Stimulated activated CD4-positive, alpha-beta T cell treated with anti-CD3 and anti-CD28 coated beads, Interleukin-4, amount 100 ng/mL, for 48 hours (primary cell): ENCODE measurements at regions not wholly inside any gene's neighbourhood (a gene's known extent, or its start where the extent isn't known, plus 50 kb on each side); places are given as distances from the start of the nearest gene placed in this dataset.

Experiments
- DNase-seq, 2 donors: peaks; one replicate each; pipeline ENCODE4 v3.0.0-alpha.2; 2020; ENCODE audit warnings: low read depth in 2 of 2

DNA sequence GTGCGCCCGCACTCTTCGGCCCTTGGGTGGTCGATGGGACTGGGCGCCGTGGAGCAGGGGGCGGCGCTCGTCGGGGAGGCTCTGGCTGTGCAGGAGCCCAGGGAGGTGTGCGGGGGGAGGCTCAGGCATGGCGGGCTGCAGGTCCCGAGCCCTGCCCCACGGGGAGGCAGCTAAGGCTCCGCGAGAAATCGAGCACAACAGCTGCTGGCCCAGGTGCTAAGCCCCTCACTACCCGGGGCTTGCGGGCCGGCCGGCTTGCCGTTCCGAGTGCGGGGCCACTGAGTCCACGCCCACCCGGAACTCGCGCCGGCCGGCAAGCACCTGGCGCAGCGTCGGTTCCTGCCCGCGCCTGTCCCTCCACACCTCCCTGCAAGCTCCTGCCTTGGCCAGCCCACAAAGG lies 462.3 kb upstream of the JARID2 start:
- no peak for DNase-seq

DNA sequence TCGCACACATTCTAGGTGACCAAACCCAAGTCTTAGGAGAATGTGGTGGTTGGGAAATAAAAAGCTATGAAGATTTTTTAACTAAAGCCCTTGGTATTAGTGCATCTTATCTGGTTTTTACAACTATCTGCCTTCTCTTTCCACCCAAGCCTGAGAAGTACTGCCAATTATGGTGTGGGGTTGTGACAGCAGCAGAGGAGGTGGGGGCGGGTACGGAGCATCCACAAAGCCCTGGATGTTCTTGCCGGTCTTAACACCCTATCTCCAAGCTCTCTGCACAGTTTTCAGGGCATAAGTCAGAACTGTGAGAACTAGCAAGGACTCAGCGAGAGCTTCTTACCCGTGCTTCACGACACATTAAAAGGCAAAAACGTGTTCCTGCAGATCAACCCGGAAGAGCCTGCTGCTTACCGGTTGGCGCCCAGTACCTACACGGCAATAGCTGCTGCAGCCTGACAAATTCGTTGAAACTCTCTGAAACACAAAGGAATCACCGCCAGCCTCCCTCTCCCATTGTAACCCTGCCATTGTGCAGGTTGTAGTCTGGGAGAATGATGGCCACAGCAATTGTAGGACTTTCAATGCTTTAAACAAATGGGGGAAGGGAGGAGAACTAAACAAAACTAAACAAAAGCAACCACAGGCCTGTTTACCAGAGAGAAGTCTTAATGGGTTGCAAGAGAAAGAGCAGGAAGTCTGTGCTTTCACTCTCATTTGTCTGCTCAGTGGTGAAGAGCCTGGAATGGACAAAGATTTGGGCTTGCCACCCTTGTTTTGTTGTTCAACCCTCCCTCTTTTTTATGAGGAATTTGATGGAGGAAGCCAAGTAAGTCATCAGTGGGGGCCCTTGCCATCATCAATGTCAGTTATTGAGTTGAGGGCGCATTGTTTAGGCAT lies 461.0 kb upstream of the JARID2 start:
- no peak for DNase-seq

DNA sequence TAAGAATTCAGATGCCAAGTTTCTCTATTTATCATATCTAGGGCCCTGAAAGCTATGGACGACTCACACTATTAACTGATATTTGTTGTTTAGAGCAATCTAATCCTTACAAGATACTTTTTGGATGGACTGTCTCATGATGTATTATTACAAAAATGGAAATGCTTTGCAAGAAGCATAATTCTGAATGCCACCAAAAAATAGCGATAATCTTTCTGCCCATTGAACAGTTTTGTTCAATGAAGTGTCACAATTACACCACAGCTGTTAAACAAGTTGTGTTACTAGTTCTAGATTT lies 460.4 kb upstream of the JARID2 start:
- no peak for DNase-seq

DNA sequence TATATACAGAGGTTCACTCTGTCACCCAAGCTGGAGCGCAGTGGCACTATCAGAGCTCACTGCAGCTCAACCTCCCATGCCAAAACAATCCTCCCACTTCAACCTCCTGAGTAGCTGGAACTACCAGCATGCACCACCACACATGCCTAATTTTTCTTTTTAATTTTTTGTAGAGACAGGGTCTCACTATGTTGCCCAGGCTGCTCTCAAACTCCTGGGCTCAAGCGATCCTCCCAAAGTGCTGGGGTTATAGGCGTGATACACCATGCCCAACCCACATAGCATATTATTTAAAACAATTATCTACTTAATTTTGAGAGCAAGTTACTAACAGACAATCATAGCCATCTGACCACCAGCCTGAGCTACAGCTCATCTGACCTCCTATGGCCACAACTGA lies 459.9 kb upstream of the JARID2 start:
- DNase-seq = no peak

DNA sequence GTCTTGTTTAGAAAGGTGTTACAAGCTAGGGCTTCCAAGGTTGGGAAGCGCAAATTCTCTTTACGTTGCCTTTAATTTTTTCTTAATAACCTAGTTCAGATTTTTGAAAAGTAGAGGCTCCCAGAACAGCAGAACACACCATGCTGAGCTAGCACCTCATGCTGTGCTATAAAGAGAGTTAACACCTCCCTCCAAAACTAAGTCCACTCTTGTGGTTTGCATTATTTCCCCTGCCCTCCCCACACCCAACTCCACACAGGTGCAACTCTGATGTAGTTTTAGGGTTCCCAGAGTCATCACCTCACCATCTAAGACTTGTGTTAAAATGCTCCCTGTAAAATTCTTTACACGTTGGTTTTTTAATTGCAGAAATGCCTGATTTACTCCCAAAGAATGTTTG lies 459.4 kb upstream of the JARID2 start:
- DNase-seq = no peak

DNA sequence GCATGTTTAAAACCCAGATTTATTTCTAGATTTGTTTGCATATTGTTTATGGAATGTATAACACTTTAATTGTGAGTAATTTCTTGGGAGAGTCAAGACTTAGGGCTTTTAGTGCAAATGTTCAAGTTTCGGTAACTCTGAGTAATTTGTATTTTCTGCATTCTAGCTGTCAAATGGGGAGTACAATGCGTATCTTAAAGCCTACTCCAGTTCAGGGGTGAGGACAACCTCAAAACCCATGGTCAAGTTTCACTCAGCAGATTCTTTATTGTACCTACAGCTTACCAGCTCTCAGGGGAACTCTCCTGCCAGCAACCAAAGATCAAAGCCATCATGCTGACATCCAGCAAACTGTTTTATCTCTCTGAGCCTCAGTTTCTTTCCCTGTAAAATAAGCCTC lies 458.6 kb upstream of the JARID2 start:
- DNase-seq = no peak

DNA sequence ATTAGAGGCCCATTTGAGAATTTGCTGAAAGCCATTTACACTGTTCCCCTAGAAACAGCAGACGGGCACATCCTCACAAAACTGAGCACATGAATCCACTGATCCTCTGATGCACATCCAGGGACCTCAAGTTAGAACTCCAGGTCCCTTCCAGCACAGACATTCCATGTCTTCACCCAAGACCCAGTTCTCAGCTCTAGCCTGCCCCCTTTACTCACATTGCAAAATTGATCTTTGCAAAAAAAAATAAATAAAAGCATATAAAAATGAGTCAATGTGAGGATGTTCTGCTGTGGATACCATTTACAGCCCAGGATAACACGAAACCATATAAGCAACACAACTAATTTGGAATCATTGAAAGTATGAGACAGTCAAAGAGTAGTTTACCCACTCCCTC lies 458.2 kb upstream of the JARID2 start:
- DNase-seq = no peak

DNA sequence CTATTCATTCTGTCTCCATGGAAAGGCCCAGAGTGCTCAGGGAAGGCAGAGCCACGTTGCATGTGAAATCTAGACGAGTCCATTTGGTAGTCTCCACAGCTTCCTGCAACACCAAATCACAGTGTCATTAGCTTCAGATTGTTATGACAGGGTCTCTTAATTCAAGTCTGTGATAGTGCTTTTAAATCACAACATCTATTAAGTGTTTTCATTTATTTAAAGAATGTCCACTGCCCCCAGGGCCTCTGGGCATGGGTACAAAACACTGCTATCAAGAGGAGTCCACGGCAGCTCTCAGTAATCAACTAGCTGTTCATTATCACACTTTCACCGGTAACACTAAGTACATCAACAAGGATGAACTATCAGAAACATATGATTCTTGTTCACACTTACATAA lies 455.9 kb upstream of the JARID2 start:
- no peak for DNase-seq

DNA sequence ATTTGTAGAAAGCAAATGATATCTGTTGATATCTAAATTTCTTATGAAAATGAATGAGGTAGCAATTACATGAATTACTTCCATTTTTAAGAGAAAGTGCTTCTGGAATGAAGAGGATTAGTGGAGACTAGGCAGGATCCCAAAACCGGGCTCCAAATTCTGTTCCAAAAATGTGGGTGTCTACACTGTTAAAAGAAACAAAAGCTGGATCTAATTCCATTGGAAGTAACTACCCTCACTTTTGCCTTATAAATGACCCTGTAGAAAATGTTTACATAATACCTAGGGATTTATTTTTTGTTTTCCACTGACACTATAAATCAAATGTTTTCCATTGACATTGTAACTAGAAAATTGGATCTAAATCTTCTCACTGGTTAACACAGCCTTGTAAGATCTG lies 454.9 kb upstream of the JARID2 start:
- no peak for DNase-seq

DNA sequence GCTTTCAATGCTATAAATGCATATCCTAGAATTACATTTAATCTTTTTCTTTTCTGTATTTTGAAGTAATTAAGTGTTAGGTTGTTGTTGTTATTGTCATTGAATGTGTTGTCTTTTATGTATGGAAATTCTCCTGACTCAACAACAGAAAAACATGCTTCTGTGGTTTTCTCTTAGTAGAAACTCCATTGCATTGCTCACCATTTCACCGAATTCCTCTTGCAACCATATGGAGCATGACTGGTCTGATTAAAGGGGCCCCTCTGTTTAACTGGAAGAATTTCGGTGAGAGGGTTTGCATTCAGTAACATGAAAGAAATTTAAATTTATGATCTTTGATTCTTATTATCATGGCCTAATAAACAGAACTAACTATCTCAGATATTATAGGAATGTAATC lies 454.3 kb upstream of the JARID2 start:
- DNase-seq = no peak

DNA sequence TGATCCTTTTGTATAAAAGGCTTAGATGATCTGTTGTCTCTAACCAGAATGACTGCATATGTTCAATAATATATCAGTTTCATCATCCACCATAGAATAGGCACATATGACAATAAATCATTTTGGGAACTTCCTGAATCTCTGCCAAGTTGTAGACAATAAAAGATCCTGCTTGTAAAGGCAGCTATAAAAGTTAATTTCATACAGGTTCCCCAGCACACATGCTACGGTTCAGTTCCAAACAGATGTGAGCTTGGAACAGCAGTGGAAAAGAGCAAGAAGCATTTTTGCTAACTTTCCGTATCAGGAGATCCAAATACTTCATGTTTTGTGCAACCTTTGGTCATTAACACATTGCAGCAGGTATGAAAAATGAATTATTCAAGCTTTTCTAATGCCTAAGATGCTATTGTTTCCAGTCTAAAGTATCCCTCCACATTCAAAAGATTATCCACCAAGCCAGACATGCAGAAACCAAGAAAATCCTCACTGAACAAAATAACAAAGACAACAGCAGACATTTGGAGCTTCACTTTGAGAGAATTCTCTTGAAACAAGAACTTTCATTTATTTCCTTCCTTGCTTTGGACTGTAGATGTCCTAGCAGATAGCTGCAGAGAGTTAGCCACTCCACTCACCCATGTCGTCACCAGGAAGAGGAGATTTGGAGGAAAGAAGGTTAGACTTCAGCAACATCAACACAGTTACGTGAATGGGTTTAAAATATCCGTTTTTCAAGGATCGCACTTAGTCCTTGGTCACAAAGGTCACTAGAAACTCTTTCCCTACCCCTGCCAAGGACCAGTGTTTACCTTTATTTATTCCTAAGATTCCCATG lies 453.5 kb upstream of the JARID2 start:
- DNase-seq = no peak

DNA sequence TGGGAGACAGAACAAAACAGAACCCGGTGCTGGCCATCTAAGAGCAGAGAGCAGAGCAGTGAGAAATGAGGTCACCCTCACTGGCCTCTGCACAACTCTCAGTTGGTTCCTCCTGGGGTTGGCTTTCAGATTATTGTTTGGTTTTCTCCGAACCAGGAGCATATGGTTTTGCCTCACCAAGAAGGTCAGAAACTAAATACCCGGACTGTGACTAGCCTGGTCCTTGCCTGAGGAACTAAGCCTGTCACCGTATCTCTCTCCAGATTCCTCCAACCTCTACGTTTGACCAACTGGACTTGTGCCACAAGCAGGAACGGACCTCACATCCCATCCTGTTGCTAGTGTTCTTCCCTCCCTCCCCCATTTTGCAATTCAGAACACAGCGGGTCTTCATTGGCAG lies 450.4 kb upstream of the JARID2 start:
- no peak for DNase-seq

DNA sequence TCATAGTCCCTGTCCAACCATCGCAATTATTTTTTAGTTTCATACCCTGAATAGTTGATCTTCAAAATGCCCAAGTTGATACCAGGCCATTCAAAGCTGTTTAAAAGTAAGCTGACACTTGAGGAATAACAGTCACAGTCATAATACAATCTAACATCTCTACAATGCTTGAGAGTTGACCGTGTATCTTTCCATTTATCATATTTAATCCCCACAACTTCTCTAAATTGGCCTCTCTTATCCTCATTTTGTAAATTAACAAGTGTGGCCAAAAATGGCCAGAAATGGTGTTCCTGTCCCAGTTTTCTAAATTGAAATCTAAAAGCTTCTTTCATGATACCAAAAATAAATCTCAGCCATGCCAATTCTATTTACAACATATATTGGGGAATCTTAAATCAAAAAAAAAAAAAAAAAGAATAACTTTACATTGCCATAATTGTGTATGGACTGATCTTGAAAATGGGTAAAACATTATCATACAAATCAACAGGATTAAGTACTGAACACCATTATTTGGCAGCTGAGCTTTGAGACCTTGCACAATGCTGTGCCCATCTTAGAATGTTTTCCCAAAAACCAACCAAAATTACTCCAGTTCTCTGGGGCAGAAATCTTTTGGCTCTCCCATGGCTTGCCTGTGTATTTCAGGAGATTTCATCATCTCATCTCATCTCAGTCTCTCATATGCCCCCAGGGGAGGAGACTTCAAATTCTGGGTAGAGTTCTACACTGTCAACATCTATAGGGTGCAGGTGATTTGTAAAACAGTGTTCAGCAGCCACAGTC lies 448.7 kb upstream of the JARID2 start:
- DNase-seq = no peak

DNA sequence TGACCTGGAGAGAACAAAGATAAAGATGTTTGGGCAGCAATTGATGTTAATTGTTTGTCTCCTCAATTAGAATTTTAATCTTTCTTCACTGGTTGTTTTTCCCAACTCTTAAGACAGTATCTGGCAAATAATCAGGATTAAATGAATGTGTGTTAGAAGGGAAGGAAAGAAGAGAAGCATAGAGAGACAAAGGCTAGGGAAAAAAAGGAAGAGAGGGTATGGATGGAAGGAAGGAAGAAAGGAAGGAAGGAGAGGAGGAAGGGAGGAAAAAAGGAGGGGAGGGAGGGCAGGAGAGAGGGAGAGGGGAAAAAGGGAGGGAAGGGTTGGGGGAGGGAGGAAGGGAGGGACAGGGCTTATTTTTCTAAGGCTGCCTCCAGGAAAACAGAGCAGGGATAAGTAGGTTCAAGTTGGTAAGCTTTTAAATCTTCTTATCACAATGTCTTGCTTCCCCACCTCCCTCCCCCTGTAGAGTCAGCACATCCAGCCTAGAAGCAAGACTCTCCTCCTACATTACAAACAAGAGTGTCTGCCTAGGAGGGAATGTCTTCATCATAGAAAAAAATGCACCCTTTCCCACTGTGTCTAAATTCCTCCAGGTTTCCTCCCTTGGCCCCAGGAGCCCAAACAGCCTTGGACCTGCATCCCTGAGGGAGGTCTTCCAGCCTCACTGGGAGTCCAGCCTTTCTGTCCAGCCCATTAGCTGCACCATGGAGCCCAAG lies 447.8 kb upstream of the JARID2 start:
- no peak for DNase-seq

DNA sequence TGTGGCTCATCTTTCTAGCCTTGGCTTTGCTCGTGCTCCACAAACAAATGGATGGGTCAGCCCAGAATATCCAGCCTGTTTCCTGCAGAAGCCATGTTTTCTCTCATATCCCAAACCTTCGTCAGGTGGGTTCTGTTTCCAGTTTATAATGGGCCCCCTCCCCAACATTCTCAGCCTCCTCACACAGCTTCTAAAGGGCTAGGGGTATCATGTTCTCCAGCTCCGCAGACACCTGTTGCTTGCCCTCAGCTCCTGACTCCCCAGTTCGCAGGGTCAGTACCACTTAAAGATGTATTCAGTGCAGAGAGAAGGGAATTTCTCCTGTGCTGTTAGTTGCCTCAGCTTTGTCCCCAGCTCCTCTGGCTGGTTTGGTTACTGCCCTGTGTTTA lies 447.3 kb upstream of the JARID2 start:
- DNase-seq = no peak

DNA sequence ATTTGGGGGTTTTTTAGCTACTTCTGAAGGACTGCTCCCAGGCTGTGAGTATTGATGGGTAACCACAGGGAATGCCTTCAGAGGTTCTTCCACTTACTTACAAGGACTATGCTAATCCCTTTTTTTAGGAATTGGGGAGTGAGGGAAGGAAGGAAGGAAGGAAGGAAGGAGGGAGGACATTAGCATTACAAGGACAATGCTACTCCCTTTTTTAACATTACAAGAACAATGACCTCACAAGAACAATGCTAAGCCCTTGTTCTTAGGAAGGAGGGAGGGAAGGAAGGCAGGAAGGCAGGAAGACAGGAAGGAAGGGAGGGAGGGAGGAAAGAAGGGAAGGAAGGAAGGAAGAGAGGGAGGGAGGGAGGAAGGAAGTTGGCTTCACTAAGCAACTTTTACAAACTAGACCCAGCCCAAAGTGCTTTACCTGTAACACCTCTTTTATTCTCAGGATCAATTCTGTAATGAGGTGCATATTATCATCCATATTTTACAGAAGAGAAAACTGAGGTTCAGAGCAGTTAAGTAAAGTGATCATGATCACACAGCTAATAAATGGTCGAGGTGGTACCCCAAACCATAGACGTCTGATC lies 446.8 kb upstream of the JARID2 start:
- DNase-seq = no peak

DNA sequence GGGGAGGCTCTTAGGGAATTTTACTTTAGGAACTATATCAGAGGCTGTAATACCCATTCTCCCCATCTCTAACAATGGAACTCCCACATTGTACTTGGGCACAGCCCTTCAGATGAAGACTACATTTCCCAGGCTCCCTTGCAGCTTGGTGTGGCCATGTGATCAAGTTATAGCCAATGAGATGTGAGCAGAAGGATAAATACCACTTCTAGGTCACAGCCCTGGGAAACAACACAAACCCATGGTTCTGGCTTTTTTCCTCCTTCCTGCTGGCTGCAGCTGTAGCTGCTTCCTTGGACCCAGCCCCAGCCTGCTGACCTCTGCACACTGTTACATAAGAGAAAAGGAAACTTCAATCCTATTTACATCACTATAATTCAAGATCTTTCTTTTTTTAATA lies 445.9 kb upstream of the JARID2 start:
- DNase-seq = peak in 1 of 2 donors; percentile 25

DNA sequence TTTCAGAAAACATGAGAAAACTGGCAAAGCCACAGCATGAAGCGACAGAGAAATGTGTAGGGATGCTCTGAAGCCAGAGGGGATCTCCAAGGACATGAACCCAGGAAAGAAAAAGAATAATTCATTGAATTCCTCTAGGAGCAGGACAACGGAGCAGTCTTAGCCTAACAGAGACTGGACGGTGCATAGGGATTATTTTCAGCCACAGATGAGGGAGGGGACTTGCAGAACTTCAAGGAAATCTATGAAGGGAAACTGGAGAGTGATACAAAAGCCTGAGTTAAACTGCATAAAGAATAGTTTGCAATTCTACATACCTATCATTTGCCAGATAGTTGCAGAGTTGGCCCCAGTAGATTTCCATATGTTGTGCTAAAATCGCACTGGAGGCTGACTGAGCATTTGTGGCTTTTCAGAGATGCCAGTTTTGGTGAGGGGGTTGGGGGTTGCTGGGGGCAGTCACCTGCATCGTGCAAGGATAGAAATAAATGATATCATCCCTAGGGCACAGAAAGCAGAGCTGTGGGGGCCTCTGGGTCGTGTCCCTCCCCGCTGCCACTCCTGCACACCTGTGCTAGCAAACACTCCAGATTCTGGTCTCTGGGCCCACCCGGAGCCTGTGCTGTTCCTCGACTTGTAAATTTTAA lies 443.2 kb upstream of the JARID2 start:
- DNase-seq = no peak

DNA sequence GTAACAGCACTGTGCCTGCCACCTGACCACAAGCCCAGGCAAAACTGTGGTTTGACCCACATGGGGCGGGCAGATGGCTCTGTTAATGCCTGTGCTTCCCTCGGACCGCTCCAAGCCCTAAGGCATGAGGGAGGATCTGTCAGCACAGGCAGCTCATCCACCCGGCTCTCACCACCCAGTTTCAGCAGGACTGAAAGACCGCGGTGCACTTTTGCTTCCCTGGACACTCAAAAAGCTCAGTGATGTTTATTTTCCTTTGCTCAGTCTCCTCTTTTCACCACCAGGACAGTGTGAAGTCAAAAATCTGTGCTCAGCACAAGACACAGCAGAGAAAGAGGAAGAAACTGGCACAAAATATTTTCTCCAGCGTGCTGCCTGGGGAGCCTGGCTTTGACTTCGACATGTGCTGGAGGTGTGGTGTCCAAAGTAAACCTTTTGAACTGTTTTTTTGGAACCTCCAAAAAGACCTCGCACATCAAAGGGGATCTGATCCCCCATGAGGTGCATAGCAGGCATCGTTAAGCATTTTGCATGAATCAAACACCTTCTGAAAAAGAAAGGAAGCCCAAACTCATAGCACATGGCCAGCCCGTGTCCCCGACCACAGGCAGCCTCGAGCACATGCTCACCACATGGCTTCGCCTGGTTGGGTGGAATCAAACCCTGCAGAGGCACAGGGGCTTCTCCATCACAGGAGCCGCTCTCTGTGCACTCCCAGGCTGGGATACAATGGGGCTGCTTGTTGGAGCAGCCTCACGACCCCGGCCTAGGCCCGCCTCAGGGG lies 441.7 kb upstream of the JARID2 start:
- no peak for DNase-seq

DNA sequence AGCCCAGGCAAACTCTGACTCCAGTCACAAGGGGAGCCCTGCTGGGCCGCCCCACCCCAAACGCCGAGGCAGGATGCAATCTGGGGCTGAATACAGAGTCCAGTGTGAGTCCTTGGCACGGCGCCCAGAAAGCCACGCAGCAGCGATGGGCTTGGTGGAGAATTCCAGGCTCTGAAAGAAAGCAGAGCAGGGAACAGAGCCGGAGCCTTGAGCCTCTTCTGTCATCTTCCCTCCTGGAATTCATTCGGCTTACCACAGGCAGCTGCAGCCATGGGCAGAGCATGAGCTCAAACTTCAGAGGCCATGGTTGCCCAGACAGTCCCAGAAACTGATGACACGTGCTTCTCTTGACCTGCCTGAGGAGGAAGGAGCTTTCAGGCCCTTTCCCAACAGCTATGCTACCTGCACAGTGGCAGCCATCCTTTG lies 441.1 kb upstream of the JARID2 start:
- DNase-seq = no peak
